ENCODE measurements at regions not wholly inside any gene's neighbourhood (a gene's known extent, or its start where the extent isn't known, plus 50 kb on each side); places are given as distances from the start of the nearest gene placed in this dataset.

GRCh38 chr2:64344999-64345576, 108.9 kb upstream of the LGALSL start:
- no peak for DNase-seq

- no peak for DNase-seq
Observed at GRCh38 chr2:64345998-64346397, 108.0 kb upstream of the LGALSL start.

- DNase-seq = no peak
Observed at GRCh38 chr2:64348386-64349130, 105.4 kb upstream of the LGALSL start.

GRCh38 chr2:64349131-64349530, 104.8 kb upstream of the LGALSL start:
- DNase-seq = no peak

GRCh38 chr2:64350996-64351395, 103.0 kb upstream of the LGALSL start:
- DNase-seq = no peak

GRCh38 chr2:64352292-64352691, 101.7 kb upstream of the LGALSL start:
- no peak for DNase-seq

GRCh38 chr2:64354857-64355680, 98.9 kb upstream of the LGALSL start:
- no peak for DNase-seq

GRCh38 chr2:64356906-64357305, 97.1 kb upstream of the LGALSL start:
- DNase-seq = no peak

GRCh38 chr2:64359171-64359891, 94.6 kb upstream of the LGALSL start:
- no peak for DNase-seq

- peak; percentile 63 for DNase-seq
Observed at GRCh38 chr2:64359892-64360657, 93.9 kb upstream of the LGALSL start.

- no peak for DNase-seq
Observed at GRCh38 chr2:64361151-64361938, 92.6 kb upstream of the LGALSL start.

GRCh38 chr2:64362562-64363026, 91.4 kb upstream of the LGALSL start:
- DNase-seq = no peak

- no peak for DNase-seq
Observed at GRCh38 chr2:64363140-64363539, 90.8 kb upstream of the LGALSL start.

- no peak for DNase-seq
Observed at GRCh38 chr2:64363848-64364247, 90.1 kb upstream of the LGALSL start.

GRCh38 chr2:64367444-64368232, 86.3 kb upstream of the LGALSL start:
- no peak for DNase-seq

GRCh38 chr2:64369706-64370105, 84.3 kb upstream of the LGALSL start:
- no peak for DNase-seq

- no peak for DNase-seq
Observed at GRCh38 chr2:64371727-64372126, 82.2 kb upstream of the LGALSL start.

GRCh38 chr2:64374686-64375085, 79.3 kb upstream of the LGALSL start:
- DNase-seq = no peak

- no peak for DNase-seq
Observed at GRCh38 chr2:64376926-64377325, 77.0 kb upstream of the LGALSL start.

GRCh38 chr2:64379186-64379585, 74.8 kb upstream of the LGALSL start:
- no peak for DNase-seq

Measured in activated CD8-positive, alpha-beta memory T cell treated with anti-CD3 and anti-CD28 coated beads for 24 hours (primary cell).